ENCODE measurements at regions not wholly inside any gene's neighbourhood (a gene's known extent, or its start where the extent isn't known, plus 50 kb on each side); places are given as distances from the start of the nearest gene placed in this dataset.

DNA sequence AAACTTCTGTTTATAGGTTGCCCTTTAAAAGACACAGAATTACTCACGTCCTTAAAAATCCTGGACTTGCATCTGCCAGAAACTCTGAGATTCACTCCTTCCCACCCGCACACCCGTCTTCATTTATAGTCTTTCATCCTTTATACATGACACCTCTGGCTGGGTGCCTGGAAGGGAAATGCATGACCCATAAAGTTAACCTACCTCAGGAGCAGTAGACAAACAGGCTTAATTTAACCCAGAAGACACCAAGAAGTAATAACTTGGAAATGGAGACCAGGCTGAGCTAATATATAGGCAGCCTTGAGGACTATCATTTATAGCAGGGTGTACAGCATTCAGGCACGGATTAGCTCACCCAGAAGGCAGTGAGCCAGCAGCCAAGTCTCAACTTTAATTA, 429.0 kb upstream of the NRSN1 start:
- Histone ChIP-seq H3K9me3 (replicated peaks in 1 of 3) (no peaks in the 10 kb centered on the region), H3K4me1 (replicated peaks in 1 of 2) (no peaks in the 10 kb centered on the region), H3K4me3 (no peak overlapping the region), H3K36me3 (replicated peaks in 1 of 2) (no peaks in the 10 kb centered on the region), H3K27me3 (no peaks in the 10 kb centered on the region), H3K27ac (no peak overlapping the region)
- intact Hi-C loops (cut with DNase I) = no loop called here
- TF ChIP-seq, protein P1, sequence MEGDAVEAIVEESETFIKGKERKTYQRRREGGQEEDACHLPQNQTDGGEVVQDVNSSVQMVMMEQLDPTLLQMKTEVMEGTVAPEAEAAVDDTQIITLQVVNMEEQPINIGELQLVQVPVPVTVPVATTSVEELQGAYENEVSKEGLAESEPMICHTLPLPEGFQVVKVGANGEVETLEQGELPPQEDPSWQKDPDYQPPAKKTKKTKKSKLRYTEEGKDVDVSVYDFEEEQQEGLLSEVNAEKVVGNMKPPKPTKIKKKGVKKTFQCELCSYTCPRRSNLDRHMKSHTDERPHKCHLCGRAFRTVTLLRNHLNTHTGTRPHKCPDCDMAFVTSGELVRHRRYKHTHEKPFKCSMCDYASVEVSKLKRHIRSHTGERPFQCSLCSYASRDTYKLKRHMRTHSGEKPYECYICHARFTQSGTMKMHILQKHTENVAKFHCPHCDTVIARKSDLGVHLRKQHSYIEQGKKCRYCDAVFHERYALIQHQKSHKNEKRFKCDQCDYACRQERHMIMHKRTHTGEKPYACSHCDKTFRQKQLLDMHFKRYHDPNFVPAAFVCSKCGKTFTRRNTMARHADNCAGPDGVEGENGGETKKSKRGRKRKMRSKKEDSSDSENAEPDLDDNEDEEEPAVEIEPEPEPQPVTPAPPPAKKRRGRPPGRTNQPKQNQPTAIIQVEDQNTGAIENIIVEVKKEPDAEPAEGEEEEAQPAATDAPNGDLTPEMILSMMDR (IDR thresholded peaks at IDR 0.05) = no peak
- TF ChIP-seq POLR2A (IDR thresholded peaks at IDR 0.05) = no peak
- WGBS, 4 donors = 23 to 38% (median 28%) methylated on average over 4 of the region's 4 CpGs
- DNase-seq = no peak

DNA sequence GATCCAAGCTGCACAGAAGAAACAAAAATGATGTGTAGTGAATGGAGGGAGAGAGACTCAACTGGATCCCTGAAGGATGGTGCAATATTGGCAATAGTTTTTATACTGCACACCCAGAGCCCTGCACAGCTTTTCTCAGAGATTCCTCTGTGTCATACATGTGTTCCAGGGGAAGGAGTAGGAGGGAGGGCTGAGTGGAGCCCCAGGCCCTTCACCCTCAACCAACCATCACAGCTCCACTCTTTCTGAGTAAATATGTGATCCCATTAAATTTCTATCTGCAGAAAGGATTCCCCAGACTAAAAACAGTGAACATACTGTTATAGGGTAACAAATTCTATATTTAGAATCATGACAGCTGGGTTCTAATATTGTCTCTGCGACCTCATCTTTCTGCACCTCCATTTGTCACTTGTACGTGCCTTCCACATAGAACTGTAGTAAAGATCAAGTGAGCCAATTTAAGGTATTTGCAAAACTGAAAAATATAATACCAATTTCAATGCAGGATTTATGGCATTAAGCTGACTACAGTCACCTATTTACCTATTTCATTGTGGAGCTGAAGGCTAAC, 421.4 kb upstream of the NRSN1 start:
- Histone ChIP-seq H3K4me3 (no peak overlapping the region), H3K36me3 (replicated peaks in 1 of 2) (no peaks in the 10 kb centered on the region), H3K9me3 (replicated peaks in 1 of 3) (no peaks in the 10 kb centered on the region), H3K27me3 (no peaks in the 10 kb centered on the region), H3K27ac (no peak overlapping the region), H3K4me1 (replicated peaks in 1 of 2) (no peaks in the 10 kb centered on the region)
- WGBS, 4 donors = 56 to 65% (median 61%) methylated on average over 2 of the region's 2 CpGs
- intact Hi-C loops (cut with DNase I) = no loop called here
- no peak for DNase-seq
- TF ChIP-seq POLR2A (IDR thresholded peaks at IDR 0.05) = no peak
- TF ChIP-seq, protein P1 (IDR thresholded peaks at IDR 0.05) = no peak

DNA sequence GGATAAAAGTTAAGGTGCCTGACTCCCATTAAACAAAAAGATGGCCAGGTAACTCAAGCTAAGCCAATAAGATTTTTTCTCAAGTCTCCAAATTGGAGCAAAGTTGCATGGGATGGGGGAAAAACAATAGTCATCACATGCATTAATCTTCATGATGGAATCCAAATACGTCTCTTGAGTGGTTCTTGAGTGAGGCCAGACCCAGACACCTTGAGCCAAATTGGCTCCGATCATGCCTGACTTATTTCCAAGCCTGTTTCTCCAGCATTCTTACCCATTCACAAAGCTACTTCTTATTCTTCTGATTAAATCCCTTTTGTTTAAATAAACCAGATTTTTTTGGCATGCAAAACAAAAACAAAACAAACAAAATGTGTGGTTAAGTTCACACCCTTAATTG, 420.3 kb upstream of the NRSN1 start:
- WGBS, 4 donors = 63 to 79% (median 66%) methylated on average over 2 of the region's 2 CpGs
- TF ChIP-seq, protein P1 (IDR thresholded peaks at IDR 0.05) = no peak
- no peak for TF ChIP-seq POLR2A (IDR thresholded peaks at IDR 0.05)
- H3K9me3 ChIP-seq (replicated peaks in 1 of 3) = no peaks in the 10 kb centered on the region

GRCh38 chr6:23712756-23713155, 413.3 kb upstream of the NRSN1 start:
- Histone ChIP-seq H3K27ac (no peak overlapping the region), H3K4me3 (no peak overlapping the region), H3K36me3 (replicated peaks in 1 of 2) (no peaks in the 10 kb centered on the region), H3K9me3 (replicated peaks in 1 of 3) (no peaks in the 10 kb centered on the region), H3K27me3 (no peaks in the 10 kb centered on the region), H3K4me1 (replicated peaks in 1 of 2) (no peaks in the 10 kb centered on the region)
- TF ChIP-seq, protein P1 (IDR thresholded peaks at IDR 0.05) = no peak
- TF ChIP-seq POLR2A (IDR thresholded peaks at IDR 0.05) = no peak
- intact Hi-C loops (cut with DNase I) = no loop called here
- 49 to 71% (median 64%) methylated on average over 3 of the region's 3 CpGs for WGBS, 4 donors
- DNase-seq = no peak

More for the DNA sequence above, 420.3 kb upstream of the NRSN1 start:
- Histone ChIP-seq H3K27ac (no peak overlapping the region), H3K4me3 (no peak overlapping the region), H3K36me3 (replicated peaks in 1 of 2) (no peaks in the 10 kb centered on the region), H3K4me1 (replicated peaks in 1 of 2) (no peaks in the 10 kb centered on the region), H3K27me3 (no peaks in the 10 kb centered on the region)
- DNase-seq = no peak
- intact Hi-C loops (cut with DNase I) = no loop called here
